ENCODE measurements at regions not wholly inside any gene's neighbourhood (a gene's known extent, or its start where the extent isn't known, plus 50 kb on each side); places are given as distances from the start of the nearest gene placed in this dataset.
A peak's percentile ranks its signal among the peaks of the same experiment; 100 is the strongest.

DNA sequence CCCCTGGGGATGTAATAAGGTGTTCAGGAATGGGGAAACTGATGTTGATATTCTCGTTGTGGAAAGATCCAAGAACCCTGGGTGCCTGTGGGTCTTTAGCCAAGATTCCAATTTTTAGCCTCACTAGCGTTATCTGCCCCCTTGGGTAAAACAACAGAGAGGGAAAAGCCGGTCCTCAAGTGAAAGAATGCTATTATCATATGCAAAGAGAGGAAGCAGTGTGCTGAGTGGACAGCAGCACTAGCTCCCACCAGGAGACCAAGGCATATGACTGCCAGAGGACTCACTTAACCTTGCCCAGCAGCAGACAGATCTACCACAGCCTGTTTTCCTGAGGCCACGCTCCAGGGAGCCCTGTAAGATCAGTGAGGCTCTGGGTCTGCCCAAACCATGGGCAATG lies 257.9 kb upstream of the CPEB2 start:
- peaks cover 5 to 15% (median 14%) of the 10 kb centered on the region in 3 donors for H3K27me3 Mint-ChIP-seq
- DNase-seq (no peak), ATAC-seq (ENCODE audit: low read depth in 2 of 2) (no peak)
- H3K4me3 Mint-ChIP-seq: no peak overlapping the region
- H3K4me1 Mint-ChIP-seq: no peaks in the 10 kb centered on the region
- H3K27ac Mint-ChIP-seq: no peak overlapping the region
- H3K36me3 Mint-ChIP-seq: no peaks in the 10 kb centered on the region
- H3K9me3 Mint-ChIP-seq: no peaks in the 10 kb centered on the region

DNA sequence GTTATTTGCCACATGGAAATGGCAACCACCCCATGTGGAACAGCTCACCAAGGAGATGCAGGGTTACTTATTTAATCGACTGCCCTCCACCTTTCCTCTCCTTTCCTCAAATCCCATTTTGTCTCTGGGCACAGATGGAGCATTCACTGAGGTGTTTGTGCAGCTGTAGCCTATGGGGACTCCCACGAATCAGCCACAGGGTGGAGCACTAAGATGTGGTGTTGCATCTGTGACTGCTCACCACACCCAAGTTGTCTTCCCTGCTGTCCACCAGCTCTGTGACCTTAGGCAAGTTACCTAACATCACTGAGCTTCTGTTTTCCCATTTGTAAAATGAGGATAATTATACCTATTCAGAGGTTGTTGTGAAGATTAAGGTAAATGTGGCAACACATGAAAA lies 252.4 kb upstream of the CPEB2 start:
- no peak for ATAC-seq (ENCODE audit: low read depth in 2 of 2)
- no peaks in the 10 kb centered on the region for H3K4me1 Mint-ChIP-seq
- H3K27ac Mint-ChIP-seq: no peak overlapping the region
- peaks cover 7 to 49% (median 28%) of the 10 kb centered on the region in 7 donors for H3K9me3 Mint-ChIP-seq
- no peak overlapping the region for H3K4me3 Mint-ChIP-seq
- H3K27me3 Mint-ChIP-seq: peaks cover 0 to 13% (median 0%) of the 10 kb centered on the region in 3 donors
- H3K36me3 Mint-ChIP-seq: peaks cover 11 to 14% of the 10 kb centered on the region in 2 donors
- no peak for DNase-seq

DNA sequence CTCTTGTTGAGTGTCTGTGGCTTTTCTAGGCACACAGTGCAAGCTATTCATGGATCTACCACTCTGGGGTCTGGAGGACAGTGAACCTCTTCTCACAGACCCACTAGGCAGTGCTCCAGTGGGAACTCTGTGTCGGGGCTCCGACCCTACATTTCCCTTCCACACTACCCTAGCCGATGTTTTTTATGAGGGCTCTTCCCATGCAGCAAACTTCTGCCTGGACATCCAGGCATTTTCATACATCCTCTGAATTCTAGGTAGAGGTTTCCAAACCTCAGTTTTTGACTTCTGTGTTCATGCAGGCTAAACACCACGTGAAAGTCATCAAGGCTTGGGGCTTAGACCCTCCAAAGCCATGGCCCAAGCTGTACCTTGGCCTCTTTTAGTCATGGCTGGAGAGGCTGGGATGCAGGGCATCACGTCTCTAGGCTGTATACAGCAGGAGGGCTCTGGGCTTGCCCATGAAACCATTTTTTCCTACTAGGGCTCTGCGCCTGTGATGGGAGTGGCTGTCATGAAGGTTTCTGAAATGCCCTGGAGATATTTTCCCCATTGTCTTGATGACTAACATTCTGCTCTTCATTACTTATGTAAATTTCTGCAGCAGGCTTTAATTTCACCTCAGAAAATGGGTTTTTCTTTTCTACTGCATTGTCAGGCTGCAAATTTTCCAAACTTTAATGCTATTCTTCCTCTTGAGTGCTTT lies 249.8 kb upstream of the CPEB2 start:
- Mint-ChIP-seq H3K4me1 (no peaks in the 10 kb centered on the region), H3K27ac (no peak overlapping the region), H3K4me3 (no peak overlapping the region), H3K9me3 (peaks cover 7 to 49% (median 28%) of the 10 kb centered on the region in 7 donors), H3K36me3 (peaks cover 11 to 14% of the 10 kb centered on the region in 2 donors), H3K27me3 (peaks cover 0 to 11% (median 0%) of the 10 kb centered on the region in 3 donors)
- ATAC-seq (ENCODE audit: low read depth in 2 of 2) (no peak), DNase-seq (no peak)

DNA sequence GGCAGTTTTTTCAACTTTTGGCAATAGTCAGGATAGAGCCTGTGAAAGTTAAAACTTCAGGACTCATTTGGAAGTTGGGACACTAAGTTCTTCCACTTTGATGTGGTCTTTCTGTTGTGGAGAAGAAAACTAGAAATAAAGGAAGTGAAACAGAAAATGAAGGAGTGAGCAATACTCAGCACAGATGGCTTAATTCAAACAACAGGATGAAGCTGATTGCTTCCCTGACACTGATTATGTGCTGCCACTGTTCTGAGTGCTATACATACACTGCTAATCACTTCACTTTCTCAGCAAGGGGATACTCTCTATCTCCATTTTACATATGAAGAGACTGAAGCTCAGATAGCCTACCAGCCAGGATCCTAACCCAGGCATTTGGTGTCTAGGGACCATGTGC lies 235.1 kb upstream of the CPEB2 start:
- H3K27ac Mint-ChIP-seq: peak overlapping the region in 3 of 6 donors; percentile 4 to 58 (median 21)
- peaks cover 0 to 10% (median 0%) of the 10 kb centered on the region in 7 donors for H3K9me3 Mint-ChIP-seq

DNA sequence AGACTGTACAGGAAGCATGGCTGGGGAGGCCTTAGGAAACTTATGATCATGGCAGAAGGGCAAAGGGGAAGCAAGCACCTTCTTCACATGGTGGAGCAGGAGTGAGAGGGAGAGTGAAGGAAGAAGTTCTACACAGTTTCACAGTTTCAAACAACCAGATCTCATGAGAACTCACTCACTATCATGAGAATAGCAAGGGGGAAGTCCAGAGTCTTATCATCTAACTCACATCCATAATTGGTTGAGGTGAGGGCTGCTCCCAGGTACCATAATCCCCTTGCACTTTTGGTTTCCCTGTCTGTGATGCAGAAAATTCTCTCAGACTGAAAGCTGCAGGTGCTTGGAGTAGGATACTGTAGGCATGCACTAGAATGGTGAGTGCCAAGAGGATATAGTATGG lies 233.8 kb upstream of the CPEB2 start:
- Mint-ChIP-seq H3K9me3 (peaks cover 0 to 10% (median 2%) of the 10 kb centered on the region in 7 donors), H3K36me3 (no peaks in the 10 kb centered on the region), H3K4me1 (peaks cover 18 to 27% (median 23%) of the 10 kb centered on the region in 3 donors), H3K27ac (no peak overlapping the region), H3K4me3 (peak overlapping the region in 1 of 8 donors; percentile 26), H3K27me3 (peaks cover 0 to 10% (median 6%) of the 10 kb centered on the region in 3 donors)
- no peak for ATAC-seq (ENCODE audit: low read depth in 2 of 2)
- DNase-seq: no peak

More for the DNA sequence above, 235.1 kb upstream of the CPEB2 start:
- H3K27me3 Mint-ChIP-seq: peaks cover 0 to 8% (median 1%) of the 10 kb centered on the region in 3 donors
- ATAC-seq (ENCODE audit: low read depth in 2 of 2) (peak; percentile 59 to 67), DNase-seq (no peak)
- H3K4me1 Mint-ChIP-seq: peaks cover 18 to 27% (median 23%) of the 10 kb centered on the region in 3 donors
- H3K36me3 Mint-ChIP-seq: no peaks in the 10 kb centered on the region
- H3K4me3 Mint-ChIP-seq: no peak overlapping the region

DNA sequence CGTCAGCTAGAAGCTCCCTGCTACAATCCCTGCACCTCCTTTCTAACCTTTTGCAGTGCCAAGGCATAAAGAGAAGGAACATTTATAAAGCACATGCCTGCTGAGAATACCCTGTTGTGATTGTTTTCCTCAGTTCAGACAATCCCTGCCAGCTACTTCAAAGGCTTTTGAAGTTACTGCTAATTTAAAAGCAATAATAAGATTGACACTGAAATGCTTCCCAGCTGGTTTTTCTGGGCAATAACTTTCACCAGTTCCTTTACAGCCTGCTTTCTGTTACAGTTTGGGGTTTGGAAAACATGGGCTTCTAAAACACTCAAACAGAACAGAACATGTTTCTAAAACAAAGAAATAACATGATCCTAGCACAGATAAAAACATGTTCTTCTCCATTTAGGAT lies 232.3 kb upstream of the CPEB2 start:
- H3K9me3 Mint-ChIP-seq: peaks cover 0 to 11% (median 4%) of the 10 kb centered on the region in 7 donors
- DNase-seq (no peak), ATAC-seq (ENCODE audit: low read depth in 2 of 2) (no peak)
- H3K4me1 Mint-ChIP-seq: peaks cover 18 to 27% (median 23%) of the 10 kb centered on the region in 3 donors
- H3K27me3 Mint-ChIP-seq: peaks cover 0 to 12% (median 6%) of the 10 kb centered on the region in 3 donors
- no peak overlapping the region for H3K4me3 Mint-ChIP-seq
- no peaks in the 10 kb centered on the region for H3K36me3 Mint-ChIP-seq
- H3K27ac Mint-ChIP-seq: no peak overlapping the region

DNA sequence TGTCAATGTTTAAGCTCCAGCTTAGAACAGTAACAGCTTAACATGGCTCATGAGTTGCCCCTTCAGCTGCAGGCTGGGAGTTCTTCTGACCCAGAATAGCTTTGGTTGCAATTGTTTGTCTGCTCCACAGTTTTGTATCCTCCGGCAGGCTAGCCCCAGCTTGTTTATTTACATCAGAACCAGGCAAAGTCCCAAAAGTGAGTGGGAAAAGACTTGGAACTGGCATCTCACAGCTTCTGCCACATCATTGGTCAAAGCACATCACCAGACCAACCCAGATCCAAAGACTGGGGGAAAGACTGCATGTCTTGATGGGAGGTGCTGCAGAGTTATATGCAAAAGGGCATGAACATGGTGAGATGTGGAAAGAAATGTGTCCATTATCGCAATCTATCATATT lies 231.2 kb upstream of the CPEB2 start:
- Mint-ChIP-seq H3K4me1 (peaks cover 18 to 27% (median 23%) of the 10 kb centered on the region in 3 donors), H3K9me3 (peaks cover 0 to 11% (median 4%) of the 10 kb centered on the region in 7 donors), H3K27me3 (peaks cover 0 to 12% (median 6%) of the 10 kb centered on the region in 3 donors), H3K27ac (peak overlapping the region in 1 of 6 donors; percentile 10), H3K4me3 (no peak overlapping the region), H3K36me3 (no peaks in the 10 kb centered on the region)
- DNase-seq (no peak), ATAC-seq (ENCODE audit: low read depth in 2 of 2) (no peak)

DNA sequence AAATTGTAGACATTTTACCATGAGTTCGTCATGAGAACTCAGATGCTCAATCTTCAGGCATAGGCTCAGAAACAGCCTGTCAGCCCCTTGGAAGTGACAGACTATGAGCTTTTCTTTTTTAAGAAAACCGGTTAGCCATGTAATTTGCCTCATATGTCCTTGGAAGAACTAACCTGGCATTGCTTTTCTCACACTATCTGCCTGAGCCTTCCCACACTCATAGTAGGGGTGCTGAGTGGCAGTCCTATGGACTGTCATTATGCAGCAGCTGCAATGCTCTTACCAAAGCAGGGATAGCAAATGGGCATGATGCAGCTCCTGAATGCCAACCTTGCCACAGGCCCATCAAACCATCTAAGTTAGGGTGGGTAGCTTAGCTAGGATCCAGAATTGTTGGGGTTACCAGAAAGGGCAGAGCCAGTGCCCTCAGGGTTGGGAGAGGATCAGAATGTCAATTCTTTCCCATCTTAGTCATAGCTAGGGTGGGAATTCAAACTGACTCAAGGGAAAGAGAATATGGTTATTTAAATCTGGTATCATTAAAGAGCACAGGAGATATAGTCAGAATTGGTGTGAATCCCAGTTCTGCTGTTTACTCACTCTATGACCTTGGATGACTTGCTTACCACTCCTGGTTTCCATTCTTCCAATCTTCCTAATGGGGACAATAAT lies 230.6 kb upstream of the CPEB2 start:
- Mint-ChIP-seq H3K4me1 (peaks cover 14 to 21% (median 17%) of the 10 kb centered on the region in 3 donors), H3K9me3 (peaks cover 0 to 11% (median 4%) of the 10 kb centered on the region in 7 donors), H3K27me3 (peaks cover 0 to 12% (median 6%) of the 10 kb centered on the region in 3 donors), H3K4me3 (no peak overlapping the region), H3K27ac (no peak overlapping the region), H3K36me3 (no peaks in the 10 kb centered on the region)
- ATAC-seq (ENCODE audit: low read depth in 2 of 2) (no peak), DNase-seq (no peak)

DNA sequence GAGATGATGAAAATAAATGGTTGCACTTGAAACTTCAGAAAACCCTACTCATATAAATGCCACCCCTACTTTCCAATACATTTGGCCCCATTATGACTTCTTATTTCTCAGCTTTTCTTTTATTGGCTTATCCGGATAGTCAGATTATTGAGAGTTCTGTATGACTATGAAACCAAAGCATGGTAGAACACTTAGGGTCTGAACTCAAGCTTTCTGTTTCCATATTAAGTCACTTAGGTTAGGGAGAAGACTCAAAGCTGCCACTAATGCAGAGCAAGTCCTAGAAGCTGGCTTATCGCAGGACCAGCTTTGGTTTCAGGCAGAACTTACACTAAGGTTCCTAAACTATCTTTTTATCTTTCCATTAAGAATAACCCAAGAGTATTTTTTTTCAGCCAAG lies 229.9 kb upstream of the CPEB2 start:
- DNase-seq: no peak
- H3K9me3 Mint-ChIP-seq: peaks cover 0 to 14% (median 5%) of the 10 kb centered on the region in 7 donors
- no peaks in the 10 kb centered on the region for H3K36me3 Mint-ChIP-seq
- no peak overlapping the region for H3K27ac Mint-ChIP-seq
- peaks cover 7 to 14% (median 10%) of the 10 kb centered on the region in 3 donors for H3K4me1 Mint-ChIP-seq
- peaks cover 0 to 12% (median 6%) of the 10 kb centered on the region in 3 donors for H3K27me3 Mint-ChIP-seq
- no peak overlapping the region for H3K4me3 Mint-ChIP-seq
- ATAC-seq (ENCODE audit: low read depth in 2 of 2): no peak

DNA sequence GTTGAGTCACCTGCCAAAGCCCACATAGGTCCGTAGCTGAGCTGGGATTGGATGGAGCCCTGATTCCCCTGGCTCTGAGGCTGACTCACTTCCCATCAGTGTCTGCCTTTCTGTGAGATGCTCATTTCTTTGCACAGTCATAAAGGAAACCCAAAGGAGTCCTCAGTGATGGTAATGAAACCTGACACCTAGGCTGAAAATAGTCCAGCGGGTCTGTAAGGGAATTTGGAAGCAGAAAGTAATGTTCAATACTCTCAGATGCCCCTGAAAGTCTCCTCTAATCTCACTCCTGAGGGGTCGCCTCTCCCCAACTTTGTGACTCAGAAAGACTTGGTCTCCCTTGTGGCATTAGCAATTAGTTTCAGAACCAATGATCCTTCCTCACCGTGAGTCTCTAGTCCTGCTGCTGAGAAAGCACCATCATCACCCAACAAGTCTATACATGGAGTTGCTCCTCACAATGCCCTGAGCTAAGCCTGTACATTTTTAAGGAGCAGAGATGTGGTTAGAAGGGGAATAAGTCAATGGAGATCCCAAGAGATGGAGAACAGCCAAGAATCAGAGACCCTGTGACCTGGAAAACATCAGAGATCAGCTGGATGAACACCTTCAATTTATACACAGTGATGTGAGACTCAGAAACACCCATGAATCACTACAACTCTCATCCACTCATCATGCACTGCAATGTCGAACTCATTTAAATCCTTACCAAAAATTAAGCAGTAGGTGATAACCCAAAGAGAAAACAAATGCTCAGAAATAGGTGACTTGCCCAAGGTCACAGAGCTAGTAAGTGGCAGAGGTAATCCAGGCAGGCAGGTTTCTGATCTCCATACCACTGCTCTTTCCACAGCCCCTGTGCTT lies 219.0 kb upstream of the CPEB2 start:
- H3K4me3 Mint-ChIP-seq: no peak overlapping the region
- H3K4me1 Mint-ChIP-seq: no peaks in the 10 kb centered on the region
- no peak for ATAC-seq (ENCODE audit: low read depth in 2 of 2)
- H3K27me3 Mint-ChIP-seq: peaks cover 0 to 12% (median 0%) of the 10 kb centered on the region in 3 donors
- H3K27ac Mint-ChIP-seq: no peak overlapping the region
- no peaks in the 10 kb centered on the region for H3K36me3 Mint-ChIP-seq
- H3K9me3 Mint-ChIP-seq: peaks cover 3 to 8% (median 4%) of the 10 kb centered on the region in 7 donors
- no peak for DNase-seq

DNA sequence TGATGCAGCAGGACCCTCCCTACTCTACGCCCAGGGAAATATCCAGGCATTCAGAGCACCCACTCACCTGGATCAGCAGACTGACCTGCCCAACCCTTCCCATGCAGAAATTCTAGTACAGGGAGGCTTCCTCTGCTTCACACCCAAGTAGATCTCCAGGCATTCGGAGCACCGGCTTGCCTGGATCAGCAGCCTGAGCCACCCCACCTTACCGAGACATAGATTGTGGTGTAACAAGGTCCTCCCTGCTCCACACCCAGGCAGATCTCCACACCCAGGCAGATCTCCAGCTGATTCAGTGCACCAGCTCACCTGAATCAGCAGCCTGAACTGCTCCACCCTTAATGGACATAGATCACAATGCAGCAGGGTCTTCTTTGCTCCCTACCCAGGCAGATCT lies 215.1 kb upstream of the CPEB2 start:
- peaks cover 13 to 27% (median 18%) of the 10 kb centered on the region in 3 donors for H3K27me3 Mint-ChIP-seq
- no peak overlapping the region for H3K4me3 Mint-ChIP-seq
- H3K36me3 Mint-ChIP-seq: no peaks in the 10 kb centered on the region
- no peak for DNase-seq
- H3K9me3 Mint-ChIP-seq: peaks cover 5 to 20% (median 10%) of the 10 kb centered on the region in 7 donors
- ATAC-seq (ENCODE audit: low read depth in 2 of 2): no peak
- no peak overlapping the region for H3K27ac Mint-ChIP-seq
- H3K4me1 Mint-ChIP-seq: no peaks in the 10 kb centered on the region

DNA sequence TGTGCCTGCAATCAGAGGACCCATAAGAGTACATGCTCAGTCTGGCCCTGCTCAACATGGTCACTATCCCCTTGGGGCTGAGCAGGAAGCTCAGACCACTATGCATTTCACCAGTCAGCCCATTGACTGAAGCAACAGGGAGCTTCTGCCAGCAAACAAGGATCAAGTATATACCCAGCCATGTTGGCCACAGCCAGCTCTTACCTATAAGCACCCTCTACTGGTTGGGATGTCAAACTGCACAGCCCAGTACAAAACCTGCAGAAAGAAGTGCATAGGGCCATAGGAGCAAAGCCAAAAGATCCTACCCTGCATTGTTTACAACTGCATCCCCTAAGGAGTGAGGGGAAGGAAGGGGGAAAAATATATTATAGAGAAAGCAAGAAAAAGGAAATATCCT lies 214.4 kb upstream of the CPEB2 start:
- ATAC-seq (ENCODE audit: low read depth in 2 of 2): no peak
- no peak for DNase-seq

DNA sequence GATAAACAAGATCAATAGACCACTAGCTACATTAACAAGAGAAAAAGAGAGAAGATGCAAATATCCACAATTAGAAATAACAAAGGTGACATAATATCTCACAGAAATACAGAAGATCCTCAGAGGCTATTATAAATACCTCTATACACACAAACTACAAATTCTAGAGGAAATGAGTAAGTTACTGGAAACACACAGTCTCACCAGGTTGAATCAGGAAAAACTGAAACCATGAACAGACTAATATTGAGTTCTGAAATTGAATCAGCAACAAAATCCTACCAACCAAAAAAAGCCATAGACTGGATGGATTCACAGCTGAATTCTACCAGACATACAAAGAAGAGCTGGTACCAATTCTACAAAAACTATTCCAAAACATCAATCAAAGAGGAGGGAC lies 211.8 kb upstream of the CPEB2 start:
- Mint-ChIP-seq H3K36me3 (peaks cover 0 to 9% of the 10 kb centered on the region in 2 donors), H3K27ac (no peak overlapping the region), H3K9me3 (peaks cover 10 to 43% (median 20%) of the 10 kb centered on the region in 7 donors), H3K27me3 (peaks cover 13 to 44% (median 20%) of the 10 kb centered on the region in 3 donors), H3K4me3 (no peak overlapping the region), H3K4me1 (no peaks in the 10 kb centered on the region)
- ATAC-seq (ENCODE audit: low read depth in 2 of 2): no peak
- DNase-seq: no peak

More for the DNA sequence above, 214.4 kb upstream of the CPEB2 start:
- Mint-ChIP-seq H3K4me1 (no peaks in the 10 kb centered on the region), H3K27me3 (peaks cover 13 to 31% (median 16%) of the 10 kb centered on the region in 3 donors), H3K9me3 (peaks cover 5 to 20% (median 10%) of the 10 kb centered on the region in 7 donors), H3K4me3 (no peak overlapping the region), H3K36me3 (no peaks in the 10 kb centered on the region), H3K27ac (no peak overlapping the region)

Measured in naive B cell (primary cell).